ENCODE measurements at regions not wholly inside any gene's neighbourhood (a gene's known extent, or its start where the extent isn't known, plus 50 kb on each side); places are given as distances from the start of the nearest gene placed in this dataset.

GRCh38 chr6:1256435-1257008 is 55.4 kb upstream of the FOXQ1 start:
- TF ChIP-seq, protein P1, sequence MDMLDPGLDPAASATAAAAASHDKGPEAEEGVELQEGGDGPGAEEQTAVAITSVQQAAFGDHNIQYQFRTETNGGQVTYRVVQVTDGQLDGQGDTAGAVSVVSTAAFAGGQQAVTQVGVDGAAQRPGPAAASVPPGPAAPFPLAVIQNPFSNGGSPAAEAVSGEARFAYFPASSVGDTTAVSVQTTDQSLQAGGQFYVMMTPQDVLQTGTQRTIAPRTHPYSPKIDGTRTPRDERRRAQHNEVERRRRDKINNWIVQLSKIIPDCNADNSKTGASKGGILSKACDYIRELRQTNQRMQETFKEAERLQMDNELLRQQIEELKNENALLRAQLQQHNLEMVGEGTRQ (CRISPR knock-in tag; IDR thresholded peaks at IDR 0.05) = no peak
- TF ChIP-seq CREB1 (CRISPR knock-in tag; IDR thresholded peaks at IDR 0.05) = no peak
- TF ChIP-seq, protein P2, sequence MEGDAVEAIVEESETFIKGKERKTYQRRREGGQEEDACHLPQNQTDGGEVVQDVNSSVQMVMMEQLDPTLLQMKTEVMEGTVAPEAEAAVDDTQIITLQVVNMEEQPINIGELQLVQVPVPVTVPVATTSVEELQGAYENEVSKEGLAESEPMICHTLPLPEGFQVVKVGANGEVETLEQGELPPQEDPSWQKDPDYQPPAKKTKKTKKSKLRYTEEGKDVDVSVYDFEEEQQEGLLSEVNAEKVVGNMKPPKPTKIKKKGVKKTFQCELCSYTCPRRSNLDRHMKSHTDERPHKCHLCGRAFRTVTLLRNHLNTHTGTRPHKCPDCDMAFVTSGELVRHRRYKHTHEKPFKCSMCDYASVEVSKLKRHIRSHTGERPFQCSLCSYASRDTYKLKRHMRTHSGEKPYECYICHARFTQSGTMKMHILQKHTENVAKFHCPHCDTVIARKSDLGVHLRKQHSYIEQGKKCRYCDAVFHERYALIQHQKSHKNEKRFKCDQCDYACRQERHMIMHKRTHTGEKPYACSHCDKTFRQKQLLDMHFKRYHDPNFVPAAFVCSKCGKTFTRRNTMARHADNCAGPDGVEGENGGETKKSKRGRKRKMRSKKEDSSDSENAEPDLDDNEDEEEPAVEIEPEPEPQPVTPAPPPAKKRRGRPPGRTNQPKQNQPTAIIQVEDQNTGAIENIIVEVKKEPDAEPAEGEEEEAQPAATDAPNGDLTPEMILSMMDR (IDR thresholded peaks at IDR 0.05) = no peak
- TF ChIP-seq TEAD4 (CRISPR knock-in tag; IDR thresholded peaks at IDR 0.05) = no peak
- TF ChIP-seq RELA (CRISPR knock-in tag; IDR thresholded peaks at IDR 0.05; ENCODE audit: borderline replicate concordance) = no peak
- TF ChIP-seq FOXK1 (CRISPR knock-in tag; IDR thresholded peaks at IDR 0.05) = no peak
- TF ChIP-seq, protein P3, sequence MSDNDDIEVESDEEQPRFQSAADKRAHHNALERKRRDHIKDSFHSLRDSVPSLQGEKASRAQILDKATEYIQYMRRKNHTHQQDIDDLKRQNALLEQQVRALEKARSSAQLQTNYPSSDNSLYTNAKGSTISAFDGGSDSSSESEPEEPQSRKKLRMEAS (CRISPR knock-in tag; IDR thresholded peaks at IDR 0.05) = no peak
- TF ChIP-seq, protein P4, sequence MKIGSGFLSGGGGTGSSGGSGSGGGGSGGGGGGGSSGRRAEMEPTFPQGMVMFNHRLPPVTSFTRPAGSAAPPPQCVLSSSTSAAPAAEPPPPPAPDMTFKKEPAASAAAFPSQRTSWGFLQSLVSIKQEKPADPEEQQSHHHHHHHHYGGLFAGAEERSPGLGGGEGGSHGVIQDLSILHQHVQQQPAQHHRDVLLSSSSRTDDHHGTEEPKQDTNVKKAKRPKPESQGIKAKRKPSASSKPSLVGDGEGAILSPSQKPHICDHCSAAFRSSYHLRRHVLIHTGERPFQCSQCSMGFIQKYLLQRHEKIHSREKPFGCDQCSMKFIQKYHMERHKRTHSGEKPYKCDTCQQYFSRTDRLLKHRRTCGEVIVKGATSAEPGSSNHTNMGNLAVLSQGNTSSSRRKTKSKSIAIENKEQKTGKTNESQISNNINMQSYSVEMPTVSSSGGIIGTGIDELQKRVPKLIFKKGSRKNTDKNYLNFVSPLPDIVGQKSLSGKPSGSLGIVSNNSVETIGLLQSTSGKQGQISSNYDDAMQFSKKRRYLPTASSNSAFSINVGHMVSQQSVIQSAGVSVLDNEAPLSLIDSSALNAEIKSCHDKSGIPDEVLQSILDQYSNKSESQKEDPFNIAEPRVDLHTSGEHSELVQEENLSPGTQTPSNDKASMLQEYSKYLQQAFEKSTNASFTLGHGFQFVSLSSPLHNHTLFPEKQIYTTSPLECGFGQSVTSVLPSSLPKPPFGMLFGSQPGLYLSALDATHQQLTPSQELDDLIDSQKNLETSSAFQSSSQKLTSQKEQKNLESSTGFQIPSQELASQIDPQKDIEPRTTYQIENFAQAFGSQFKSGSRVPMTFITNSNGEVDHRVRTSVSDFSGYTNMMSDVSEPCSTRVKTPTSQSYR (CRISPR knock-in tag; IDR thresholded peaks at IDR 0.05) = no peak
- no peak for TF ChIP-seq ATF3 (CRISPR knock-in tag; conservative IDR thresholded peaks at IDR 0.05)
